ENCODE measurements at regions not wholly inside any gene's neighbourhood (a gene's known extent, or its start where the extent isn't known, plus 50 kb on each side); places are given as distances from the start of the nearest gene placed in this dataset.
A peak's percentile ranks its signal among the peaks of the same experiment; 100 is the strongest.

DNA sequence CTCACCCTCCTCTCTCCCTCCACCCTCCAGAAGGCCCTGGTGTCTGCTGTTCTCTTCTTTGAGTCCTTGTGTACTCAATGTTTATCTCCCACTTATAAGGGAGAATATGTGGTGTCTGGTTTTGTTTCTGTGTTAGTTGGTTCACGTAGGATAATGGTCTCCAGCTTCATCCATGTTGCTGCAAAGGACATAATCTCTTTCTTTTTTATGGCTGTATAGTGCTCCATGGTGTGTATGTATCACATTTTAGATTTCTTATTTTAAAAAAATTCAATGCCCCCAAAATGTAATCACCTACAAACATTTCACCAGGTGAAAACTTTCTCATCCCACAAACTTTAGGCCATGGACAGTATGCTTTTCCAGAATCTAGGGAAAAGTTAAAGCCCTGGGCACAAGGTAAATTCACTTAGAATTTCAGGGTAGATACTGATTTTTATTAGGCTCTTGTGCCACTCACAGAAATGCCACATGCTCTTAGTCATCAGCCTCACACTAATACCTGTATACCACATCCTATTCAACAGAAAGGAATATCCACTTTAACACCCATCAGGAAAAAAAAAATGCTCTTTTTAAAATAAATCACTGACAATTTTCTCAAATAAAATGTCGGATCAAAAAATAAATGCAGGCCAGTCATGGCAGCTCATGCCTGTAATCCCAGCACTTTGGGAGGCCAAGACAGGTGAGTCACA is 104.8 kb upstream of the ENPP6 start:
- Histone ChIP-seq H3K79me2 (ENCODE audit: control insufficient read depth, insufficient read depth, low read length) (peaks cover 8% of the 10 kb centered on the region), H3K4me1 (ENCODE audit: control insufficient read depth, insufficient read depth, low read length) (peaks cover 37% of the 10 kb centered on the region), H4K20me1 (ENCODE audit: control insufficient read depth, insufficient read depth) (no peaks in the 10 kb centered on the region), H3K27ac (ENCODE audit: control insufficient read depth, insufficient read depth) (no peak overlapping the region; the same call in 1 of the 2 replicates), H2AFZ (ENCODE audit: control insufficient read depth, low read depth, low read length) (no peak overlapping the region), H3K4me3 (no peak overlapping the region), H3K9me3 (replicated peaks; ENCODE audit: control insufficient read depth, insufficient read depth, low read length) (peaks cover 4% of the 10 kb centered on the region), H3K36me3 (ENCODE audit: control insufficient read depth in 2 of 2, insufficient read depth in 2 of 2, low read length in 1 of 2) (no peaks in the 10 kb centered on the region), H3K4me2 (ENCODE audit: control insufficient read depth, insufficient read depth) (no peak overlapping the region), H3K27me3 (replicated peaks in 1 of 2; ENCODE audit: control insufficient read depth in 2 of 2, insufficient read depth in 2 of 2, low read length in 1 of 2) (no peaks in the 10 kb centered on the region), H3K9ac (ENCODE audit: control insufficient read depth, insufficient read depth, low read length) (no peak overlapping the region; the same call in 1 of the 2 replicates)
- FAIRE-seq (no peak), DNase-seq (ENCODE audit: low read depth, low spot score) (no peak), ATAC-seq (no peak)
- 96% methylated on average over 2 of the region's 2 CpGs for WGBS (ENCODE audit: insufficient coverage, insufficient replicate concordance, low lambda C conversion rate, missing lambda C conversion rate)
- no TSS peak for BruUV-seq (replicated peaks)
- ChIA-PET SMC1A (ENCODE audit: uncharacterized antibody, unreplicated experiment) (interaction anchor here (1.1 to 17.6 kb wide), 2 partner anchors 55 to 59 kb away, joined by 3 to 325 read pairs; no protein-coding TSS in a partner anchor), POLR2A (interaction anchor here (19.0 kb wide), 1 partner anchor 25 kb away, joined by 445 read pairs; no protein-coding TSS in a partner anchor), RAD21 (ENCODE audit: unreplicated experiment) (interaction anchor here (0.6 to 16.2 kb wide), 3 partner anchors 24 to 99 kb away, joined by 5 to 419 read pairs (median 31); no protein-coding TSS in a partner anchor), CTCF (no interaction called here)
- intact Hi-C loops (cut with micrococcal nuclease; ENCODE audit: unreplicated experiment) (no loop called here), in situ Hi-C loops (cut with MboI) (no loop called here)
- TF ChIP-seq SREBF2 (IDR thresholded peaks at IDR 0.05; ENCODE audit: low read length) (no peak), ZNF217 (IDR thresholded peaks at IDR 0.05) (peak; percentile 64)

DNA sequence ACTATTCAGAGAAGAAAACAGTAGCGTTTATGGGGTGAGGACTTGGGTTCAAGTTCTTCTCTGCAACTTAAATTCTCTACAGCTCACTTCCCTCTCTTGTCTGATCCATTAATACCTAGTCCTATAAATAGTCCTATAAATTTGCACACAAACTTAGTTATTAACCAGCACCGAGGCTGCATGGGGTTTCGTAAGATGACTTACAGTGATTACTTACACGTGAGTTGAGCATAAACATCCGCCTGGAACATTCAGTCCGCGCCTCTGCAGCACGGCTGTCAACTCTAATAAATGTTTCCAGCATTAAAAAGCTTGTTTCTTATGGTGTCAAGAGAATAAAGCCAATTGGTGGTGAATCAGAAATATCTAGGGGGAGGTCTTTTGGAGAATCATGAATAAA is 103.0 kb upstream of the ENPP6 start:
- Histone ChIP-seq H3K27me3 (replicated peaks in 1 of 2; ENCODE audit: control insufficient read depth in 2 of 2, insufficient read depth in 2 of 2, low read length in 1 of 2) (no peaks in the 10 kb centered on the region), H3K4me3 (no peak overlapping the region), H2AFZ (ENCODE audit: control insufficient read depth, low read depth, low read length) (no peak overlapping the region), H3K9me3 (replicated peaks; ENCODE audit: control insufficient read depth, insufficient read depth, low read length) (peaks cover 4% of the 10 kb centered on the region), H3K4me1 (ENCODE audit: control insufficient read depth, insufficient read depth, low read length) (peaks cover 39% of the 10 kb centered on the region), H4K20me1 (ENCODE audit: control insufficient read depth, insufficient read depth) (no peaks in the 10 kb centered on the region), H3K9ac (ENCODE audit: control insufficient read depth, insufficient read depth, low read length) (no peak overlapping the region), H3K27ac (ENCODE audit: control insufficient read depth, insufficient read depth) (peak overlapping the region; percentile 92), H3K4me2 (ENCODE audit: control insufficient read depth, insufficient read depth) (no peak overlapping the region), H3K79me2 (ENCODE audit: control insufficient read depth, insufficient read depth, low read length) (peaks cover 11% of the 10 kb centered on the region), H3K36me3 (ENCODE audit: control insufficient read depth in 2 of 2, insufficient read depth in 2 of 2, low read length in 1 of 2) (no peaks in the 10 kb centered on the region; a peak in 1 of 4 replicates)
- ChIA-PET POLR2A (interaction anchor here (0.7 to 19.0 kb wide), 10 partner anchors 8 to 216 kb away, joined by 3 to 445 read pairs (median 6); no protein-coding TSS in a partner anchor), RAD21 (ENCODE audit: unreplicated experiment) (interaction anchor here (1.0 to 2.9 kb wide), 13 partner anchors 9 to 296 kb away, joined by 3 to 31 read pairs (median 9); no protein-coding TSS in a partner anchor), SMC1A (ENCODE audit: uncharacterized antibody, unreplicated experiment) (interaction anchor here (0.6 to 17.6 kb wide), 18 partner anchors 8 to 193 kb away, joined by 3 to 325 read pairs (median 6); partner anchors contain the start of gene IRF2), CTCF (interaction anchor here (1.0 to 1.8 kb wide), 13 partner anchors 8 to 145 kb away, joined by 3 to 12 read pairs (median 4); no protein-coding TSS in a partner anchor)
- no TSS peak for BruUV-seq (replicated peaks)
- 92% methylated on average over 8 of the region's 8 CpGs for WGBS (ENCODE audit: insufficient coverage, insufficient replicate concordance, low lambda C conversion rate, missing lambda C conversion rate)
- intact Hi-C loops (cut with micrococcal nuclease; ENCODE audit: unreplicated experiment): no loop called here
- no peak for DNase-seq (ENCODE audit: low read depth, low spot score)
- no peak for FAIRE-seq
- TF ChIP-seq, protein P1, sequence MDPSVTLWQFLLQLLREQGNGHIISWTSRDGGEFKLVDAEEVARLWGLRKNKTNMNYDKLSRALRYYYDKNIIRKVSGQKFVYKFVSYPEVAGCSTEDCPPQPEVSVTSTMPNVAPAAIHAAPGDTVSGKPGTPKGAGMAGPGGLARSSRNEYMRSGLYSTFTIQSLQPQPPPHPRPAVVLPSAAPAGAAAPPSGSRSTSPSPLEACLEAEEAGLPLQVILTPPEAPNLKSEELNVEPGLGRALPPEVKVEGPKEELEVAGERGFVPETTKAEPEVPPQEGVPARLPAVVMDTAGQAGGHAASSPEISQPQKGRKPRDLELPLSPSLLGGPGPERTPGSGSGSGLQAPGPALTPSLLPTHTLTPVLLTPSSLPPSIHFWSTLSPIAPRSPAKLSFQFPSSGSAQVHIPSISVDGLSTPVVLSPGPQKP (IDR thresholded peaks at IDR 0.05; ENCODE audit: low read depth, low read length): no peak
- TF ChIP-seq CREM (IDR thresholded peaks at IDR 0.05; ENCODE audit: low read depth): no peak
- in situ Hi-C loops (cut with MboI): no loop called here
- ATAC-seq: no peak
